Natural killer cell (primary cell): ENCODE measurements at regions not wholly inside any gene's neighbourhood (a gene's known extent, or its start where the extent isn't known, plus 50 kb on each side); places are given as distances from the start of the nearest gene placed in this dataset.

Experiments
- ATAC-seq, 3 donors: fragments of 150-1000 bp in 2 of 3; fragments of 200-7000 bp in 1 of 3; cut with Tn5 transposase; 1 replicate in 1 of 3; 2 replicates in 2 of 3; pipeline ENCODE4 v1.10.0; 2021; ENCODE audit warnings: mild to moderate bottlenecking in 2 of 3, moderate library complexity in 2 of 3
- DNase-seq, 2 donors: peaks; one replicate each; pipeline versions ENCODE4 v3.0.0 to v3.0.0-alpha.2; 2013 to 2021; ENCODE audit warnings: mixed read lengths in 1 of 2
- H3K27ac ChIP-seq: one replicate; pipeline ENCODE4 v1.5.1; 2013; ENCODE audit warnings: mild to moderate bottlenecking, low read length
- H3K27me3 ChIP-seq: one replicate; pipeline ENCODE4 v1.6.1; 2013; ENCODE audit warnings: low read length; ENCODE audit not compliant: control insufficient read depth, insufficient read depth
- H3K36me3 ChIP-seq: one replicate; pipeline ENCODE4 v1.6.1; 2013; ENCODE audit warnings: low read length; ENCODE audit not compliant: control insufficient read depth, insufficient read depth
- H3K4me1 ChIP-seq: one replicate; pipeline ENCODE4 v1.6.1; 2013; ENCODE audit warnings: low read length; ENCODE audit not compliant: control insufficient read depth, insufficient read depth
- H3K4me3 ChIP-seq: one replicate; pipeline ENCODE4 v1.5.1; 2013; ENCODE audit warnings: low read length
- H3K9me3 ChIP-seq: one replicate; pipeline ENCODE4 v1.6.1; 2013; ENCODE audit warnings: low read length; ENCODE audit not compliant: control insufficient read depth, insufficient read depth
- H3K27ac Mint-ChIP-seq, 2 donors: one replicate each; pipeline ENCODE4 v1.8.0; 2022; ENCODE audit warnings: mild to moderate bottlenecking in 2 of 2, mixed read lengths in 2 of 2, moderate library complexity in 1 of 2
- H3K27me3 Mint-ChIP-seq, 2 donors: one replicate each; pipeline ENCODE4 v1.8.0; 2022; ENCODE audit warnings: low read depth in 2 of 2, mixed read lengths in 2 of 2
- H3K36me3 Mint-ChIP-seq: one replicate; pipeline ENCODE4 v1.8.0; 2022; ENCODE audit warnings: mixed read lengths
- H3K4me1 Mint-ChIP-seq, 2 donors: one replicate each; pipeline ENCODE4 v1.8.0; 2022; ENCODE audit warnings: mixed read lengths in 2 of 2
- H3K4me3 Mint-ChIP-seq: one replicate; pipeline ENCODE4 v1.8.0; 2022; ENCODE audit warnings: mild to moderate bottlenecking, moderate library complexity, mixed read lengths
- H3K9me3 Mint-ChIP-seq, 2 donors: one replicate each; pipeline ENCODE4 v1.8.0; 2022; ENCODE audit warnings: mixed read lengths in 2 of 2
- WGBS: methylation state at CpG from one replicate; pipeline ENCODE4 v1.1.7; 2013; ENCODE audit warnings: missing lambda C conversion rate; ENCODE audit not compliant: insufficient coverage; 5-methylcytosine and 5-hydroxymethylcytosine counted together
- intact Hi-C: fragments of 100-400 bp; cut with micrococcal nuclease; formaldehyde crosslinking; loops from one replicate; pipeline ENCODE4 v1.14.2; 2022
- TF ChIP-seq, protein P1 (sequence below): fragments of 200-600 bp; IDR thresholded peaks from one replicate; pipeline ENCODE4 v1.8.0; 2022; ENCODE audit warnings: antibody characterized with exemption

DNA sequence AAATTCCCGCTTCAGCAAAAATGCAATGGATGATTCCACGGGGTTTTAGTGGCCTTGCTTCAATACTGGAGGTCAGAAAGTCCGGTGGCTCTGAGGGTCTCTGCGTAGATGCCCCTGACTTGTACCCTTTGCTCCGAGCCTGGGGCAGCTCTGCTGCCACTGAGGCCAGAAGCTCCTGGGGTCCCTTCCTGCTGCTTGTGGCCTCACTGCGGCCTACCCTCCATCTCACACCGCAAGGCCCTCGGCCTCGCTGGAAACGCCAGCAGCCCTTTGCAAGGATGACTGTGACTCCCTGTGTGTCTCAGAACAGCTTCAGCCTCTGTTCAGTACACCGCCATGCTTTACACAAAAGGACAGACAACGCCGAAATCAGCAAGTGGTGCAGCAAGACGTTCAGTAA lies 244.8 kb downstream of the ACTR3B start:
- Mint-ChIP-seq H3K4me1 (no peaks in the 10 kb centered on the region), H3K27me3 (no peaks in the 10 kb centered on the region), H3K27ac (no peak overlapping the region), H3K36me3 (no peaks in the 10 kb centered on the region), H3K9me3 (peaks cover 0 to 4% of the 10 kb centered on the region in 2 donors), H3K4me3 (no peak overlapping the region)
- no peak for ATAC-seq
- DNase-seq = no peak
- H3K27ac ChIP-seq = no peak overlapping the region
- TF ChIP-seq, protein P1, sequence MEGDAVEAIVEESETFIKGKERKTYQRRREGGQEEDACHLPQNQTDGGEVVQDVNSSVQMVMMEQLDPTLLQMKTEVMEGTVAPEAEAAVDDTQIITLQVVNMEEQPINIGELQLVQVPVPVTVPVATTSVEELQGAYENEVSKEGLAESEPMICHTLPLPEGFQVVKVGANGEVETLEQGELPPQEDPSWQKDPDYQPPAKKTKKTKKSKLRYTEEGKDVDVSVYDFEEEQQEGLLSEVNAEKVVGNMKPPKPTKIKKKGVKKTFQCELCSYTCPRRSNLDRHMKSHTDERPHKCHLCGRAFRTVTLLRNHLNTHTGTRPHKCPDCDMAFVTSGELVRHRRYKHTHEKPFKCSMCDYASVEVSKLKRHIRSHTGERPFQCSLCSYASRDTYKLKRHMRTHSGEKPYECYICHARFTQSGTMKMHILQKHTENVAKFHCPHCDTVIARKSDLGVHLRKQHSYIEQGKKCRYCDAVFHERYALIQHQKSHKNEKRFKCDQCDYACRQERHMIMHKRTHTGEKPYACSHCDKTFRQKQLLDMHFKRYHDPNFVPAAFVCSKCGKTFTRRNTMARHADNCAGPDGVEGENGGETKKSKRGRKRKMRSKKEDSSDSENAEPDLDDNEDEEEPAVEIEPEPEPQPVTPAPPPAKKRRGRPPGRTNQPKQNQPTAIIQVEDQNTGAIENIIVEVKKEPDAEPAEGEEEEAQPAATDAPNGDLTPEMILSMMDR = no peak
- H3K9me3 ChIP-seq = peaks cover 6% of the 10 kb centered on the region
- H3K4me1 ChIP-seq = no peaks in the 10 kb centered on the region
- WGBS = 83% methylated on average over 14 of the region's 14 CpGs
- H3K36me3 ChIP-seq = no peaks in the 10 kb centered on the region
- no peaks in the 10 kb centered on the region for H3K27me3 ChIP-seq
- intact Hi-C loops = no loop called here
- no peak overlapping the region for H3K4me3 ChIP-seq

DNA sequence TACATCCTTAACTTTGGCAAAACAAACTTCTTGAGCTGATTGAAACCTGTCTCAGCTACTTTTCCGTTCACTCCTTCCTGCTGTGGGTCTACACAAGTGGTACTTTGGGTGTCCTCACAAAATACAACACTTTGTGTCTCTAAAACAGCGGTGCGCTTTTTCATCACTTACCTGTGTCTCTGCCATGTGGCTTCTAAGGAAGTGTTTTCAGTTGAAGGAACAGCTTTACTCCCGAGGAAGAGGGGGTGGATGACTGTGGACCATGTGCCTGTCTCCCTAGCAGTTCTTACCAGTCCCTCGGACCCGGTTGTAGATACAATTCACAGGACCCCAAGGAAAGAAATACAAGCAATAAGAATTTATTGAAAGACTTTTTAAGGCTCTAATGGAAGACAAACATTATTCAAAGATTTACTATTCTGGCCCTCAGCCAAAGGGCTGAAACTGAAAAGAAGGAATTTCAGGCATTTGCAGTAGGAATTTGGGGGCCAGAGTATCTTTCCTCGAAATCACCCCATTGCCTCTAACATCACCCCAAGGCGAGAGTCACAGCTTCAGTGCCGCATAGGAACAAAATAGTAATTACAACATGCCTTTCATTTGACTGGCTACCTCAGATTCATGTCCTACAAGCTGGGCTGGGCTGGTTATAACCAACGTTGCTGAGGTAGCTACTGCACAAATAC lies 246.3 kb downstream of the ACTR3B start:
- intact Hi-C loops = no loop called here
- Mint-ChIP-seq H3K4me1 (no peaks in the 10 kb centered on the region), H3K27ac (no peak overlapping the region), H3K36me3 (no peaks in the 10 kb centered on the region), H3K9me3 (peaks cover 0 to 5% of the 10 kb centered on the region in 2 donors), H3K4me3 (no peak overlapping the region), H3K27me3 (no peaks in the 10 kb centered on the region)
- 66% methylated on average over 9 of the region's 10 CpGs for WGBS
- H3K36me3 ChIP-seq = no peaks in the 10 kb centered on the region
- H3K4me1 ChIP-seq = no peaks in the 10 kb centered on the region
- no peaks in the 10 kb centered on the region for H3K27me3 ChIP-seq
- no peak overlapping the region for H3K27ac ChIP-seq
- DNase-seq = no peak
- no peak overlapping the region for H3K4me3 ChIP-seq
- H3K9me3 ChIP-seq = peaks cover under 1% of the 10 kb centered on the region
- TF ChIP-seq, protein P1 = no peak
- ATAC-seq = no peak

DNA sequence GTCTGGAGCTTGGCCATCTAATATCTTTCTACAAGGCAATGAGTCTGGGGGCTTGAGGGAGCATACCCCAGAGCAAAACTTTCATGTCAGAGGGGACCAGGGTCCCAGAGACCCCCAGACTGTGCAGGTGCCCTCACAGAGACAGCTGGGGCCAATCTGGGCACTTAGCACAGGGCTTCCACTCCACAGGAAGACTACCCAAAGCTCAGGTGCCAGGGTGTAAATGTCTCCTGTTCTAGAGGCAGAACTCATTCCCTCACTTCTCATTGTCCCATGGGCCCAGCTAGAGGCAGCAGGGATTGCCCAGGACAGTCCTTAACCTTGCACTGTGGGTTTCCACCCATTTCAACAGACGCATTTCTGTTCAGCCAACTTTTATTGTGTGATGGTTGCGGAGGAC lies 246.9 kb downstream of the ACTR3B start:
- Histone ChIP-seq H3K9me3 (no peaks in the 10 kb centered on the region), H3K36me3 (no peaks in the 10 kb centered on the region), H3K4me1 (no peaks in the 10 kb centered on the region), H3K27me3 (no peaks in the 10 kb centered on the region), H3K4me3 (no peak overlapping the region), H3K27ac (no peak overlapping the region)
- H3K27me3 Mint-ChIP-seq = no peaks in the 10 kb centered on the region
- no peak for DNase-seq
- 100% methylated on average over 2 of the region's 2 CpGs for WGBS
- H3K4me1 Mint-ChIP-seq = no peaks in the 10 kb centered on the region
- no peak overlapping the region for H3K4me3 Mint-ChIP-seq
- no peak for ATAC-seq
- TF ChIP-seq, protein P1 = no peak
- no peaks in the 10 kb centered on the region for H3K36me3 Mint-ChIP-seq
- H3K9me3 Mint-ChIP-seq = peaks cover 0 to 9% of the 10 kb centered on the region in 2 donors
- intact Hi-C loops = no loop called here
- no peak overlapping the region for H3K27ac Mint-ChIP-seq

DNA sequence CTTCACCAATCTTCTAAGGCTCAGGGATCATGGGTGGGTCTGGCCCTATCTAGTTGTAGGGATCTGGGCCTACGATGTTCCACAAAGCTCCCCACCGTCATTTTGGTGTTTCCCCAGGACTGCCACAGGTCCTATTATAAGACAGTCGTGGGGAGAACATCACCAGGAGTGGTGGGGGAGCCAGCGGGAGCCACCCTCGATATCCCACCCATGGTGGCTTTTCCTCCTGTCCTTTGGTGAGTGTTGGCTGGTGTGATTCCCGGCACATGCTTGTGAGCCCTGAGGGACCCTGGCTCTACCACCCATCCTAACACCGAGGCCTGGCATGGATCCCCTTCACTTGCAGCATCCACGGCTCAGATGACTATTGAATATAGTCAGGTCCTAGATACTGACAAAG lies 247.4 kb downstream of the ACTR3B start:
- Mint-ChIP-seq H3K27ac (no peak overlapping the region), H3K27me3 (no peaks in the 10 kb centered on the region), H3K4me1 (no peaks in the 10 kb centered on the region), H3K36me3 (no peaks in the 10 kb centered on the region), H3K9me3 (peaks cover 0 to 5% of the 10 kb centered on the region in 2 donors), H3K4me3 (no peak overlapping the region)
- H3K36me3 ChIP-seq = no peaks in the 10 kb centered on the region
- TF ChIP-seq, protein P1 = no peak
- no peak for DNase-seq
- intact Hi-C loops = no loop called here
- H3K4me3 ChIP-seq = no peak overlapping the region
- ATAC-seq = no peak
- no peaks in the 10 kb centered on the region for H3K27me3 ChIP-seq
- WGBS = 91% methylated on average over 6 of the region's 8 CpGs
- H3K27ac ChIP-seq = no peak overlapping the region
- H3K4me1 ChIP-seq = no peaks in the 10 kb centered on the region
- H3K9me3 ChIP-seq = no peaks in the 10 kb centered on the region
